HG02678 (cell line): ENCODE measurements at regions not wholly inside any gene's neighbourhood (a gene's known extent, or its start where the extent isn't known, plus 50 kb on each side); places are given as distances from the start of the nearest gene placed in this dataset.

Experiments used
- ATAC-seq: cut with Tn5 transposase; IDR thresholded peaks from one replicate; pipeline ENCODE4 v1.9.1; 2021; ENCODE audit warnings: mild to moderate bottlenecking, moderate library complexity; ENCODE audit not compliant: unreplicated experiment

GRCh38 chr4:175871774-175872405, 59.8 kb upstream of the GPM6A start:
- ATAC-seq, result no peak

DNA sequence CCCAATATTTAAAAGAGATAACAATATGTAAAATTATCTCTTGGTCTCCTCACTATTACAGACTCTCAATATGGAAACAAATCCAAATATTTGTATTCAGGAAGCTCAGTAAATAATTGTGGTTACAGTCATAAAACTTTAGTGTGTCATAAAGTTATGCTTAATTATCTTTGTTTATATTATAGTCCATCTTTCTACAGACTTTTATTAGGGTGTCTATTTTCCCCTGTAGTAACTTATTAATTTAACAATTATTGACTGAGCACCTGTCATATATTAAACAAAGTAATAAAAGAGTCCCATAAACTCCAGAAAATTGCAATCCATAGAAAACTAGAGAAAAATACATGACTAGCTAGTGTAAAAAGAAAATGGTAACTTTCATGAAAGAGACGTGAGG, 61.6 kb upstream of the GPM6A start:
- ATAC-seq, result no peak

- no peak for ATAC-seq
These were observed 62.2 kb upstream of the GPM6A start for GRCh38 chr4:175874306-175874705.

- no peak for ATAC-seq
These were observed 64.1 kb upstream of the GPM6A start for GRCh38 chr4:175875993-175876771.

DNA sequence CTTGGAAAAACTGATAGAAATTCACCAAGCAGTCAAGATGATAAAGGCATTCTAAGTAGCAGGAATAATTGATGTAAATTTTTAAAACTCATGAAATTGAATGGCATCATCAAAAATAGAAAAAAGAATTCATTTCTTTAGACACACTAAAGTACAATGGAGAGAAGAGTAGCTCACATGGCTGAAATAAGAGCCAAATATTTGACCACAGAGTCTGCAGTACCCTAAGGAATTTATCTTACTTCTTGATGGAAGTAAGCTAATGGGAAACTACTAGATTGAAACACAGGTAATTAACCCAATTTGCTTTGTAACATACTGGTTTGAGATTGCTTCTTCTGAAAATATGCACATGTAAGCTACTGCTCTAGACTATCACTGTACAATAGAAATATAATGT, 70.8 kb upstream of the GPM6A start:
- ATAC-seq, result no peak

- no peak for ATAC-seq
These were observed 72.0 kb upstream of the GPM6A start for GRCh38 chr4:175884048-175884447.

- no peak for ATAC-seq
These were observed 79.2 kb upstream of the GPM6A start for GRCh38 chr4:175891231-175891630.

DNA sequence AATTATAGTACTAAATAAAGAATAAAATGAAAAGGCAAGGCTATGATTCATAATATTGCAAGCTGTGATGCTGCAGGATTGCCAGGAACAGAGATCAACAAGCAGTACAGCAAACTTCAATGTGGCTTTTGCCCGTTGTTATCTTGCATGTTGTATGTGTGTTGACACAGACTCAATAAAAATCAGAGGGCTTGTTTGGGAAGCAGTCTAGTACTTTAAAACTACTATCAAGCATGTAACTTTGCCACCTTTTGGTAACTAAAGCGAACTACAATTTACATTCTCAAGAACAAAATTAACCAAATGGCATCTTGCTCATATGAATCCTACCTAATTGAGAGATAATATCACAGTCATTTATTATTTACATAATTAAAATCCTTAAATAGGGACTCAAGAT, 79.8 kb upstream of the GPM6A start:
- no peak for ATAC-seq

DNA sequence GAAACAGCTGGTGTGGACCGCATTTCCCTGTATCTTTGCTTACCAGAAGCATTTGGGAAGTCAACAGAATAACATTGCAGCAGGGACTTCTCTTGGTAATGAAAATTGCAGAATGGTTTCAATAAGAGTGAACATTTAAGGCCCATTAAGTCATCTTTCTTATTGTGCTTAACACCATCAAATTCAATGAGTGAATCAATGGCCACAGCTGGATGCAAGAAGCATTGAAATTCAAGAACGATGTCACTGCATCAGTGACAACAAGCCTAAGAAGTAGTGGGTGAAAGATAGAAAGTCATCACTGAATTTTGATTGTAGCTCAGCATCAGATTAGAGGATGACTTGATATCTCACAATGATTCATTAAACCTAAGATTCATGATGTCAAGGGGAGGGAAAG, 93.9 kb upstream of the GPM6A start:
- ATAC-seq, result no peak

DNA sequence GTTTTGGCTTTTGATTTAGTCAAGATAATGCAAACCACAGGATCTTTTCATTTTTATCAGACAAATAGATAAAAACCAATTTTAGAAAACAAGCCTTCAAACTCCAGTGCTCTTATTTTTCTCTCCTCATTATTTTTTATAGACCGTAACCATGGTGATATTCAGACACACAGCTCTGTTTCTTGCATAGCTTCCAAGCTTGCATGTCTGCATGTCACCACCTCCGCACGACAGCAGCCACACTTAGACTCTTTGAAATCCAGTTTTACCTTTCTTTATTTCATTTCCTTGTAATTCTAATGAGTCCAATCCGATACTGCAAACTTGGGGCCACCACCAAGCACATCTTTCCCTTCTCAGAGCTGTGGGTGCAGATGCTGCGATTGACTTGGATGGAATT, 94.3 kb upstream of the GPM6A start:
- no peak for ATAC-seq

GRCh38 chr4:175910700-175911099, 98.6 kb upstream of the GPM6A start:
- no peak for ATAC-seq

DNA sequence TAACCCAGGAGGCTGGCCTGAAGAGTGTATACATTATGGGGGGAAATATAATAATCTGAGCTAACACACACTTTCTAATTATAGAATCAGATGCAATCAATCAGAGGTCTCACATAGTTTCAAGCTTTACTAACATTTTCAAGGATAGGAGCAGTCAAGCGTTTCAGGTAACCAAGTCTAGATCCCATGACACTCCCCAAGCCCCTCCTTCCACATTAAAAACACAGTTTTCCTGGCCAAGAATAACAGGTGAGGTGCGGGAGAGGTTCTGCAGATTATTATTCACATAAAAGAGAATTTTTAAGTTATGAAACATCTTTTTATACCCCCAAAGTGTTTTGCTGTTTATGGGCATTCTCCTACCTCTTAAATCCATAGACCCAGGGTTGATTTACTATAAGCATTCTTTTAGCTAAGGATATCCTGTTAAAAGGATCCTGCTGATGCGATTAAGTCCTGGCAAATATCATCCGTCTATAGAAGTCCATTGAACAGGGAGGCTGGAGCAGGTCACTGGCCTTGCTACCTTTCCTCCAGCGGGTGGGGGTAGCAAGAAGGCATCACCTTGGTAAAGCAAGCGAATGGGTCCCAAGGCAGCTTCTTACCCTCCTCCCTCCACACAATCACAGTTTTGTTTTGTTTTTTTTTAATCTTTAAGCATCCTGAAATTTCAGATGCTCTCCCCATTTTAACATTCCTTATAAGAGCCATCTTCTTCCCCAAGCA, 104.7 kb upstream of the GPM6A start:
- ATAC-seq, result no peak

DNA sequence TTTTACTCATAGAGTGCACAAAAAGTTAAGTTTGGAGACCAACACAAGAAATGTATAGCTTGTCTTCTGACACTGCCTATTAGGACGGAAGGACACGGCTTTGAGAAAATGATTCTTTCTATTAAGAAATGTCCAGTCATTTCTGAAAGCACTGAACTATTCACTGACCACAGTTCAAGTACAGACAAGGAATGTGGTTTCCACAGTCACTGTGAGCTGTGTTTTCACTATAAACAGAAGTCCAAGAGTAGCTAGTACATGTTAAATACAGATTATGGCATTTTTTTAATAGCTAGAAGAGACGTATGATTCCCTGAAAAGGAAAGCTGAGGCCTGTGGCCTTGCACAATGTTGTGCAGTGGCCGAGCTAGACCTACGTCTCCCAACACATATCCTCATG, 115.1 kb upstream of the GPM6A start:
- no peak for ATAC-seq

DNA sequence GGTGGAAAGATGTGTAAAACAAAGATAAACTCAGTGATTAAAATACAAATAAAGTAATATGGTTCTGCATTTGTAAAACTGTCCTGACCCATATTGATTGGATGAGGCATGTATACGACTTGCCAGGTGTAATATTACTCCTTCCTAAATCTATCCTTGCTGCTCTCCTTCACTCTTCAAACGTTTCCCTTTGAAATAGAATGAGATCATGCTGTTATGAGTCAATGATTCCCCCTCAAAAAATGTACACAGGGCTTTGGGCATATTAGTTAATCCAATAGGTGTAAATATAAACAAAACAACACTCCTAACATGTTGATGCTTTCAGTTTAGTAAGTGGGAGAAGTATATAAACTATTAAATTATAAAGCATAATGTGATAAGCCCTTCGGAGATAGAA, 117.4 kb upstream of the GPM6A start:
- ATAC-seq, result no peak

GRCh38 chr4:175929932-175930331, 117.9 kb upstream of the GPM6A start:
- no peak for ATAC-seq

DNA sequence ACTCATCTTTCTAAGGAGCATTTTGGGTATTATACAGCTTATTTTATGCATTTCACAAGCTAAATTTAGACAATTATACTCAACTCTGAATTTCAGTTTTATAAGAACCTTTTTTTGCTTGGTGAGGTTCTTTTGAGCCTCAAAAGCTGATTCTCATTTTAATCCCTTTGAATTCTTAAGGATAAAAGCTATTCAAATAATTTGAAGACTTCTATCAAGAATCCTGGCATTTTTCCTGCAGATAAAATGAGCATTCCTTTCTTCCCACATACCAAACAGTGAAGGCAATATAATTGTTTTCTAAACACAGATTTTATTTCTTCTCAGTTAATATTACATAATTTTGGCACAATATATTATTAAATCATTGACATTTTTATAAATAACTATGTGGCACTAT, 118.4 kb upstream of the GPM6A start:
- ATAC-seq, result no peak

- no peak for ATAC-seq
These were observed 120.1 kb upstream of the GPM6A start for GRCh38 chr4:175932116-175932515.

GRCh38 chr4:175934506-175934905, 122.4 kb upstream of the GPM6A start:
- no peak for ATAC-seq

- no peak for ATAC-seq
These were observed 123.1 kb upstream of the GPM6A start for GRCh38 chr4:175935016-175935661.

- no peak for ATAC-seq
These were observed 121.3 kb upstream of the WDR17 start for GRCh38 chr4:175944126-175944910.
